GM12878 (cell line): ENCODE measurements at regions not wholly inside any gene's neighbourhood (a gene's known extent, or its start where the extent isn't known, plus 50 kb on each side); places are given as distances from the start of the nearest gene placed in this dataset.

Source experiments
- CHD2 ChIP-seq: IDR thresholded peaks from 2 replicates; pipeline ENCODE4 v1.6.1; 2011; ENCODE audit warnings: low read depth, low read length, improper control_type of control experiment, borderline replicate concordance
- CTCF ChIP-seq, 3 experiments: IDR thresholded peaks in 2 of 3; conservative IDR thresholded peaks in 1 of 3; 2 replicates each; pipeline ENCODE4 v1.5.1; 2011; ENCODE audit warnings: low read depth in 3 of 3, low read length in 3 of 3, mild to moderate bottlenecking in 3 of 3, control low read depth in 2 of 3, moderate library complexity in 2 of 3, inconsistent platforms in 1 of 3, mixed read lengths in 1 of 3; ENCODE audit not compliant: control insufficient read depth in 2 of 3, insufficient read depth in 1 of 3; ENCODE audit errors: extremely low read depth in 1 of 3
- IKZF2 ChIP-seq, 2 experiments: fragments of 450-650 bp; IDR thresholded peaks; 2 replicates each; pipeline ENCODE4 v1.6.1; 2017; ENCODE audit warnings: mild to moderate bottlenecking in 2 of 2, moderate library complexity in 2 of 2
- PAX5 ChIP-seq: IDR thresholded peaks from 2 replicates; pipeline ENCODE4 v1.6.1; 2011; ENCODE audit warnings: low read depth, low read length, borderline replicate concordance
- PAX8 ChIP-seq: fragments of 450-650 bp; IDR thresholded peaks from 2 replicates; pipeline ENCODE4 v1.6.1; 2017; ENCODE audit warnings: mild to moderate bottlenecking, moderate library complexity
- PBX3 ChIP-seq: IDR thresholded peaks from 2 replicates; pipeline ENCODE4 v1.6.1; 2011; ENCODE audit warnings: mild to moderate bottlenecking, low read depth, low read length, moderate library complexity; ENCODE audit not compliant: insufficient replicate concordance
- POLR2AphosphoS2 ChIP-seq: IDR thresholded peaks from 2 replicates; pipeline ENCODE4 v1.6.1; 2011; ENCODE audit warnings: low read depth, mild to moderate bottlenecking, low read length, improper control_type of control experiment, moderate library complexity
- POLR2AphosphoS5 ChIP-seq: IDR thresholded peaks from 2 replicates; pipeline ENCODE4 v1.6.1; 2011; ENCODE audit warnings: mild to moderate bottlenecking, low read length, inconsistent platforms
- SMC3 ChIP-seq: IDR thresholded peaks from 2 replicates; pipeline ENCODE4 v1.6.1; 2011; ENCODE audit warnings: low read length, improper control_type of control experiment, borderline replicate concordance
- ZNF207 ChIP-seq: fragments of 450-650 bp; IDR thresholded peaks from 2 replicates; pipeline ENCODE4 v1.6.1; 2014; ENCODE audit warnings: antibody characterized with exemption, mild to moderate bottlenecking, borderline replicate concordance

DNA sequence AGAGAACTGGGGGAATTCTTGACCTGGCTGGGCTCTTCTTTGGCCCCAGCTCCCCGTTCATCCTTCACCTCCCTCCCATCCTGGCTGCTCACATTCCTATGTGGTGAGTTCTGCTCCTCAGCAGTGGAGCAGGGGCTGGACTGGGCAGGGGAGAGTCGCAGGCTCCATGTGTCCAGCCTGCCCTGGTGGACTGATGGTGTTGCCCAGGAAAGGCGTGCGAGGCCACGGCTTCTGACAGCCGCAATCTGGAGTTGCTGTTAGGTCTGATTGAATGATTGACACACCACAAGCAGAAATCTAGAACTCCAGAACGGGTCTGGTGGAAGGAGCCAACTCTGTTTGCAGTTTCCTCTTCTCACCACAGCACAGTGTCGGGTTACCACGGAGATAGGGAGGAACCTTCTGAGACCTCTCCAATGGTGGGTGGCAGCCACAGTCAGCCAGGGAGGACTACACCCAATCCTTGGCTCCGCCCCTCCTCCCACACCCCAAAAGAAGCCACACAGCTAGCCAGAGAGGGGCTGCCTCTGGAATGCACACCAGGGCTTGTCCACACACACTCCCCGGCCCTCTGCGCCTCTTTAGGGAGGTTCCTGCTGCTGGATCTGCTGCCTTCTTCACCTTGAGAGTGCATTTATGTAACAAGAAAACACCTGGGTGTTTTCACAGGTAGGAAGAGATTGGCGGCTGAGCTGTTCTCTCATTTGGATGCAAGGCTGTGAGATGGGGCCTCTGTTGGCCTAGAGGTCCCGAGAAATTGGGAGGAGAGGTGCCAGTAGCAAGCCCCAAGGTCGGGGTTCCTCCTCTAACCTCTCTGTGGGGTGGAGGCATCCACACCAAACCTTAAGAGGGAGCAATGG, 56.4 kb upstream of the CD44 start (continued):
- TF ChIP-seq PBX3 (peak; percentile 91), POLR2AphosphoS5 (peak; percentile 71; the same call in 1 of the 2 replicates), PAX5 (0 out of 2 replicates have a peak, but pooled peaks have one; percentile 14), PAX8 (no peak), CHD2 (peak; percentile 40; the same call in 1 of the 2 replicates), IKZF2 (IDR thresholded peaks at IDR 0.05) (peak; percentile 19 to 64; a peak in 3 of 4 replicates), SMC3 (peak; percentile 17; the same call in 1 of the 2 replicates), ZNF207 (no peak), CTCF (IDR thresholded peaks at IDR 0.05 in 2 of 3, conservative IDR thresholded peaks at IDR 0.05 in 1 of 3; ENCODE audit: control insufficient read depth in 2 of 3, extremely low read depth in 1 of 3, insufficient read depth in 1 of 3, low read depth in 3 of 3, low read length in 3 of 3) (no peak; a peak in 1 of 6 replicates), POLR2AphosphoS2 (0 out of 2 replicates have a peak, but pooled peaks have one; percentile 59)
